Nephron (organoid): ENCODE measurements at regions not wholly inside any gene's neighbourhood (a gene's known extent, or its start where the extent isn't known, plus 50 kb on each side); places are given as distances from the start of the nearest gene placed in this dataset.

Experiments
- H3K27ac Mint-ChIP-seq, 3 experiments: 2 replicates each; pipeline ENCODE4 v1.8.0; 2020; ENCODE audit warnings: mixed read lengths in 3 of 3, mild to moderate bottlenecking in 2 of 3, moderate library complexity in 1 of 3
- H3K27me3 Mint-ChIP-seq: 2 replicates; pipeline ENCODE4 v1.8.0; 2021; ENCODE audit warnings: low read depth, mild to moderate bottlenecking, moderate library complexity, mixed read lengths
- H3K36me3 Mint-ChIP-seq: 2 replicates; pipeline ENCODE4 v1.8.0; 2020; ENCODE audit warnings: low read depth, mixed read lengths
- H3K4me1 Mint-ChIP-seq: 2 replicates; pipeline ENCODE4 v1.8.0; 2020; ENCODE audit warnings: mixed read lengths
- H3K4me3 Mint-ChIP-seq, 3 experiments: 2 replicates each; pipeline ENCODE4 v1.8.0; 2020; ENCODE audit warnings: mild to moderate bottlenecking in 3 of 3, mixed read lengths in 3 of 3, moderate library complexity in 2 of 3
- H3K9me3 Mint-ChIP-seq: 2 replicates; pipeline ENCODE4 v1.8.0; 2020; ENCODE audit warnings: mixed read lengths
- CTCF ChIP-seq, 3 experiments: fragments of 200-600 bp; sonication (generic); IDR thresholded peaks; one replicate each; pipeline ENCODE4 v1.5.0; 2021; ENCODE audit warnings: antibody characterized with exemption in 3 of 3; ENCODE audit not compliant: unreplicated experiment in 3 of 3

- peak overlapping the region in 1 of 3 experiments; percentile 4 for H3K4me3 Mint-ChIP-seq
- TF ChIP-seq CTCF (IDR thresholded peaks at IDR 0.05; ENCODE audit: unreplicated experiment in 3 of 3), result no peak
- H3K36me3 Mint-ChIP-seq, result no peaks in the 10 kb centered on the region
- peak overlapping the region; percentile 5 to 83 (median 73) for H3K27ac Mint-ChIP-seq
- H3K27me3 Mint-ChIP-seq, result no peaks in the 10 kb centered on the region
- peaks cover 45% of the 10 kb centered on the region for H3K4me1 Mint-ChIP-seq
- H3K9me3 Mint-ChIP-seq, result no peaks in the 10 kb centered on the region
These were observed 186.2 kb downstream of the SNX18 start for GRCh38 chr5:54703565-54704255.

- Mint-ChIP-seq H3K36me3 (no peaks in the 10 kb centered on the region), H3K27me3 (no peaks in the 10 kb centered on the region), H3K4me3 (peak overlapping the region in 1 of 3 experiments; percentile 4), H3K4me1 (peaks cover 51% of the 10 kb centered on the region), H3K27ac (peak overlapping the region; percentile 5 to 83 (median 73)), H3K9me3 (no peaks in the 10 kb centered on the region)
- no peak for TF ChIP-seq CTCF (IDR thresholded peaks at IDR 0.05; ENCODE audit: unreplicated experiment in 3 of 3)
These were observed 185.6 kb downstream of the SNX18 start for GRCh38 chr5:54703133-54703532.

- Mint-ChIP-seq H3K27ac (peak overlapping the region in 1 of 3 experiments; percentile 83), H3K4me3 (no peak overlapping the region), H3K36me3 (no peaks in the 10 kb centered on the region), H3K4me1 (peaks cover 57% of the 10 kb centered on the region), H3K27me3 (no peaks in the 10 kb centered on the region), H3K9me3 (no peaks in the 10 kb centered on the region)
- no peak for TF ChIP-seq CTCF (IDR thresholded peaks at IDR 0.05; ENCODE audit: unreplicated experiment in 3 of 3)
These were observed 184.9 kb downstream of the SNX18 start for GRCh38 chr5:54702470-54702869.

- Mint-ChIP-seq H3K27me3 (no peaks in the 10 kb centered on the region), H3K4me1 (peaks cover 65% of the 10 kb centered on the region), H3K36me3 (no peaks in the 10 kb centered on the region), H3K4me3 (no peak overlapping the region), H3K9me3 (no peaks in the 10 kb centered on the region), H3K27ac (peak overlapping the region in 2 of 3 experiments; percentile 28 to 49)
- TF ChIP-seq CTCF (IDR thresholded peaks at IDR 0.05; ENCODE audit: unreplicated experiment in 3 of 3), result no peak
These were observed 183.5 kb downstream of the SNX18 start for GRCh38 chr5:54700986-54701578.

GRCh38 chr5:54696931-54697330, 179.4 kb downstream of the SNX18 start:
- Mint-ChIP-seq H3K4me3 (no peak overlapping the region), H3K27me3 (no peaks in the 10 kb centered on the region), H3K27ac (peak overlapping the region in 2 of 3 experiments; percentile 83 to 89), H3K9me3 (no peaks in the 10 kb centered on the region), H3K36me3 (no peaks in the 10 kb centered on the region), H3K4me1 (peaks cover 66% of the 10 kb centered on the region)
- no peak for TF ChIP-seq CTCF (IDR thresholded peaks at IDR 0.05; ENCODE audit: unreplicated experiment in 3 of 3)

- Mint-ChIP-seq H3K36me3 (no peaks in the 10 kb centered on the region), H3K27me3 (no peaks in the 10 kb centered on the region), H3K4me1 (peaks cover 60% of the 10 kb centered on the region), H3K27ac (peak overlapping the region in 2 of 3 experiments; percentile 83 to 89), H3K4me3 (no peak overlapping the region), H3K9me3 (no peaks in the 10 kb centered on the region)
- no peak for TF ChIP-seq CTCF (IDR thresholded peaks at IDR 0.05; ENCODE audit: unreplicated experiment in 3 of 3)
These were observed 178.8 kb downstream of the SNX18 start for GRCh38 chr5:54696346-54696745.
